ENCODE measurements at regions not wholly inside any gene's neighbourhood (a gene's known extent, or its start where the extent isn't known, plus 50 kb on each side); places are given as distances from the start of the nearest gene placed in this dataset.

DNA sequence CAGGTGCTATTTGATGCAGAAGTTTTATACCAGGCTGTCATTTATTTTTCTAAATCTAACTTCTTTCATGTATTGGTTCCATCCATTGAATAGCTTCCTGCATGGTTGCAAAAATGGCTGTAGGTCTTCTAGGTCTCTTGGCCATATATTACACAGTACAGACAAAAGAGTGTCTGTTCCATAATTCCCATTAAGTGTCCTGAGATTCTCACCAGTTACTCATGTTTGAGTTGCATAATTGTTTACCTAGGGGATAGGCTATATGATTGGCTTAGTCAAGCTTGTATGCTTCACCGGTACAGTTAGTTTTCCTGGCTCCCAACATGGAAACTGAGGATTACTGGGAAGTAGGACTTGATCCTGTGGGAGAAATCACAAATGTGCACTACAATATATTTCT lies 399.4 kb upstream of the NUDT12 start:
- DNase-seq (no peak), ATAC-seq (ENCODE audit: low FRiP score) (no peak)
- WGBS, 2 donors: 86 to 91% methylated on average over 1 of the region's 1 CpG
- no peaks in the 10 kb centered on the region for H3K4me1 ChIP-seq (ENCODE audit: control insufficient read depth in 1 of 2, insufficient read depth in 2 of 2, low read length in 2 of 2)
- peaks cover 3% of the 10 kb centered on the region for H3K9me3 ChIP-seq (ENCODE audit: control insufficient read depth, low read length)
- H3K4me3 ChIP-seq (ENCODE audit: low read length in 2 of 2): no peak overlapping the region
- intact Hi-C loops (cut with DNase I): no loop called here
- H3K36me3 ChIP-seq (ENCODE audit: control insufficient read depth in 1 of 2, insufficient read depth in 2 of 2, low read length in 1 of 2): no peaks in the 10 kb centered on the region
- no peak overlapping the region for H3K27ac ChIP-seq (ENCODE audit: low read depth in 1 of 2, low read length in 2 of 2)
- H3K27me3 ChIP-seq (ENCODE audit: control insufficient read depth in 1 of 2, insufficient read depth in 2 of 2, low read length in 1 of 2): no peaks in the 10 kb centered on the region

GRCh38 chr5:103953601-103954382 lies 391.2 kb upstream of the NUDT12 start:
- Histone ChIP-seq H3K4me3 (ENCODE audit: low read length in 2 of 2) (no peak overlapping the region), H3K27me3 (ENCODE audit: control insufficient read depth in 1 of 2, insufficient read depth in 2 of 2, low read length in 1 of 2) (no peaks in the 10 kb centered on the region), H3K27ac (ENCODE audit: low read depth in 1 of 2, low read length in 2 of 2) (no peak overlapping the region), H3K4me1 (ENCODE audit: control insufficient read depth in 1 of 2, insufficient read depth in 2 of 2, low read length in 2 of 2) (no peaks in the 10 kb centered on the region), H3K36me3 (ENCODE audit: control insufficient read depth in 1 of 2, insufficient read depth in 2 of 2, low read length in 1 of 2) (no peaks in the 10 kb centered on the region), H3K9me3 (ENCODE audit: control insufficient read depth, low read length) (peaks cover 2% of the 10 kb centered on the region)
- DNase-seq (no peak), ATAC-seq (ENCODE audit: low FRiP score) (no peak)
- 97% methylated on average over 41 to 47 of the region's 47 CpGs for WGBS, 2 donors
- intact Hi-C loops (cut with DNase I): no loop called here

GRCh38 chr5:103951776-103952175 lies 389.2 kb upstream of the NUDT12 start:
- Histone ChIP-seq H3K27ac (ENCODE audit: low read depth in 1 of 2, low read length in 2 of 2) (no peak overlapping the region), H3K4me1 (ENCODE audit: control insufficient read depth in 1 of 2, insufficient read depth in 2 of 2, low read length in 2 of 2) (no peaks in the 10 kb centered on the region), H3K27me3 (ENCODE audit: control insufficient read depth in 1 of 2, insufficient read depth in 2 of 2, low read length in 1 of 2) (no peaks in the 10 kb centered on the region), H3K36me3 (ENCODE audit: control insufficient read depth in 1 of 2, insufficient read depth in 2 of 2, low read length in 1 of 2) (no peaks in the 10 kb centered on the region), H3K9me3 (ENCODE audit: control insufficient read depth, low read length) (peaks cover 2% of the 10 kb centered on the region), H3K4me3 (ENCODE audit: low read length in 2 of 2) (no peak overlapping the region)
- DNase-seq (no peak), ATAC-seq (ENCODE audit: low FRiP score) (no peak)
- intact Hi-C loops (cut with DNase I): no loop called here
- WGBS, 2 donors: 89 to 91% methylated on average over 1 of the region's 1 CpG

DNA sequence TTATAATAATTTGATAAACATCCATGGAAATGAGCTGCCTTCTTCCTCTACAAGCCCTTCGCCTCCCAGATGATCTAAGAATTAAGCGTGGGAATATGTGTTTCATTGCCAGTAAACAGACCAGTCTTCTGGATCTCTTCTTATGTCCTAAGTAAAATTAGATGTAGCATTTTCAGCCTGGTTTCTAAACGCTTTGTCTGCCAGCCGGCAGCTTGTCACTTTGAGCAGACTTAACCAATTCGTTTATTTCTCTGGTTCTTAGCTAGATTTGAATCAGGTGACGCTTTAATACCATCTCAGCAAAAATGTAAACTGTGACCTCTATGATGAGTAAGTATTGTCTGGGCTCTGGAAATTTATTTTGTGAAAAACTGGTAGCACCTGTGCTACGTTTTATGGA lies 380.6 kb upstream of the NUDT12 start:
- Histone ChIP-seq H3K4me1 (ENCODE audit: control insufficient read depth in 1 of 2, insufficient read depth in 2 of 2, low read length in 2 of 2) (no peaks in the 10 kb centered on the region), H3K27me3 (ENCODE audit: control insufficient read depth in 1 of 2, insufficient read depth in 2 of 2, low read length in 1 of 2) (no peaks in the 10 kb centered on the region), H3K36me3 (ENCODE audit: control insufficient read depth in 1 of 2, insufficient read depth in 2 of 2, low read length in 1 of 2) (no peaks in the 10 kb centered on the region), H3K27ac (ENCODE audit: low read depth in 1 of 2, low read length in 2 of 2) (no peak overlapping the region), H3K4me3 (ENCODE audit: low read length in 2 of 2) (no peak overlapping the region), H3K9me3 (ENCODE audit: control insufficient read depth, low read length) (no peaks in the 10 kb centered on the region)
- WGBS, 2 donors: 63 to 68% methylated on average over 7 of the region's 7 CpGs
- intact Hi-C loops (cut with DNase I): no loop called here
- no peak for ATAC-seq (ENCODE audit: low FRiP score)
- no peak for DNase-seq

DNA sequence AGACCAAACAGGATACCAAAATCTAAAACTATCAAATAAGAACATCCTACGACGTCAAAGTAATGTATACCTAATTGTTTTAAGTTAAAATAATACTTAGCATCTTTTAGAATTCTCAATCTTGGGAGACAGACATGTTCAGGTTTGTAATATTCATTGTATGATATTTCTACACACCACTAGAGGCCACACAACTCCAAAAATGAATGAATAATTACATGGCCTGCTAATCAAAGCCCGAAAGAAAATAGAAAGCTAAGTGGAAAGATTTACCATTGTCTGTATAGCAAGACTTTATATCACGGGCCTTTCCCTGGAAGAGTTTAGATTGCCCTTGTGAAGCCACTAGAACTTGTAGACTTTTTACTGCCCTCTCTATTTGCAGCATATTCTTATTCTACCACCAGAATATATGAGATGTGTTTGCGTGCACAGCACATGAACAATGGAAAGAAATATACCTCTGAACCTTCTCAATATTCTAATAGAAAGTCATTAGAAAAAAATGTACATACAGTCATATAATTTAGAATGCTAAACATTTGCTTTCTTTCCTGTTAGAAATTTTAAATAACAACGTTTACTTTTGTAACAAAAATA lies 380.1 kb upstream of the NUDT12 start:
- Histone ChIP-seq H3K4me1 (ENCODE audit: control insufficient read depth in 1 of 2, insufficient read depth in 2 of 2, low read length in 2 of 2) (no peaks in the 10 kb centered on the region), H3K36me3 (ENCODE audit: control insufficient read depth in 1 of 2, insufficient read depth in 2 of 2, low read length in 1 of 2) (no peaks in the 10 kb centered on the region), H3K27me3 (ENCODE audit: control insufficient read depth in 1 of 2, insufficient read depth in 2 of 2, low read length in 1 of 2) (no peaks in the 10 kb centered on the region), H3K27ac (ENCODE audit: low read depth in 1 of 2, low read length in 2 of 2) (no peak overlapping the region), H3K9me3 (ENCODE audit: control insufficient read depth, low read length) (no peaks in the 10 kb centered on the region), H3K4me3 (ENCODE audit: low read length in 2 of 2) (no peak overlapping the region)
- intact Hi-C loops (cut with DNase I): no loop called here
- 50 to 51% methylated on average over 6 of the region's 6 CpGs for WGBS, 2 donors
- no peak for ATAC-seq (ENCODE audit: low FRiP score)
- no peak for DNase-seq

DNA sequence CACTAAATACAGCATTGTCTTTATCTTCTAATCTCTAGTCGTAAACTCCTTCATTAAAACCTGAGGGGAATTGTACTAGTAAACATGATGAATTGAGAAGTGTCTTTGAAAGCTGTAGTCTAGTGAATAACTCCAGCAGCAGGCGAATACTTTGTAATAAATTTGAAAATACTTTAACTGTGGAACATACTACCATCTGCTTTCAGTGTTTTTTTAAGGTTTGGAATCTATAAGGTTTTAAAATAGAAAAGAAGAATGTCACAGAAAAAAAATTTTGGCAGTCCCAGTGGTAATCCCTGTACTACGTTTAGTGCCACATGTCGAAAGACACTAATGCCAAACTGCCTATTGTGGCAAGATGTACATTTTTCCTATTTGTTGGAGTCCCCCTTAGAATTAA lies 379.0 kb upstream of the NUDT12 start:
- DNase-seq (no peak), ATAC-seq (ENCODE audit: low FRiP score) (no peak)
- no peak overlapping the region for H3K27ac ChIP-seq (ENCODE audit: low read depth in 1 of 2, low read length in 2 of 2)
- no peaks in the 10 kb centered on the region for H3K9me3 ChIP-seq (ENCODE audit: control insufficient read depth, low read length)
- H3K36me3 ChIP-seq (ENCODE audit: control insufficient read depth in 1 of 2, insufficient read depth in 2 of 2, low read length in 1 of 2): no peaks in the 10 kb centered on the region
- no peak overlapping the region for H3K4me3 ChIP-seq (ENCODE audit: low read length in 2 of 2)
- H3K27me3 ChIP-seq (ENCODE audit: control insufficient read depth in 1 of 2, insufficient read depth in 2 of 2, low read length in 1 of 2): no peaks in the 10 kb centered on the region
- WGBS, 2 donors: 55 to 56% methylated on average over 4 of the region's 4 CpGs
- H3K4me1 ChIP-seq (ENCODE audit: control insufficient read depth in 1 of 2, insufficient read depth in 2 of 2, low read length in 2 of 2): no peaks in the 10 kb centered on the region
- intact Hi-C loops (cut with DNase I): no loop called here

DNA sequence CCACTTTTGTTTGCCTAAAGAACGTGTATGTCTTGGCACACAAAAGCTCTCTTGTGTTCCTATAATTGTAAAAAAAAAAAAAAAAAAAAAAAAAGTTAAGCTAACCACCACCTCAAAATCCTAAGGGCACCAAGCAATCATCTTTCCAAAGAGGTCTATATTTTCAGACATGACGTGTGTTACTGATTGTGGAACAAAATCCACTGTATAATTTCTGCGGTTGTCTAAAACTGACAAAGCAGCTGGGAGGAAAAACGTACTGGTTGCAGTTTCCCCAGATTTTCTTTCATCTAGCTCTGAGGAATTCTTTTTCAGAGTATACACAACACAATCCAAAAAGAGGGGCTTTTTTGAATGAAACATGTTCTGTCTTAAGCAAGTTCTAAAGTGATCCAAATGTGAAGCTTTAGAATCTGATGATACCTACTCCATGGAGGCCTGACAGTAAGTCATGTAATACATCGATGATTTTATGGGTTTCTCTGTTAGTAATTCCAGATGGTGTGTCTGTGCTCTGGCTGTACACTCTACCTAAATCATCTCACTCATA lies 375.6 kb upstream of the NUDT12 start:
- intact Hi-C loops (cut with DNase I): no loop called here
- no peak for ATAC-seq (ENCODE audit: low FRiP score)
- 20% methylated on average over 5 of the region's 5 CpGs for WGBS, 2 donors

GRCh38 chr5:103929338-103930013 lies 366.9 kb upstream of the NUDT12 start:
- Histone ChIP-seq H3K4me3 (ENCODE audit: low read length in 2 of 2) (no peak overlapping the region), H3K36me3 (ENCODE audit: control insufficient read depth in 1 of 2, insufficient read depth in 2 of 2, low read length in 1 of 2) (no peaks in the 10 kb centered on the region), H3K4me1 (ENCODE audit: control insufficient read depth in 1 of 2, insufficient read depth in 2 of 2, low read length in 2 of 2) (no peaks in the 10 kb centered on the region), H3K27me3 (ENCODE audit: control insufficient read depth in 1 of 2, insufficient read depth in 2 of 2, low read length in 1 of 2) (no peaks in the 10 kb centered on the region), H3K9me3 (ENCODE audit: control insufficient read depth, low read length) (no peaks in the 10 kb centered on the region), H3K27ac (ENCODE audit: low read depth in 1 of 2, low read length in 2 of 2) (no peak overlapping the region)
- no peak for ATAC-seq (ENCODE audit: low FRiP score)
- WGBS, 2 donors: 49 to 51% methylated on average over 2 of the region's 2 CpGs
- intact Hi-C loops (cut with DNase I): no loop called here
- DNase-seq: no peak

More for the DNA sequence above, 375.6 kb upstream of the NUDT12 start:
- DNase-seq: no peak
- H3K27ac ChIP-seq (ENCODE audit: low read depth in 1 of 2, low read length in 2 of 2): no peak overlapping the region
- no peaks in the 10 kb centered on the region for H3K27me3 ChIP-seq (ENCODE audit: control insufficient read depth in 1 of 2, insufficient read depth in 2 of 2, low read length in 1 of 2)
- no peak overlapping the region for H3K4me3 ChIP-seq (ENCODE audit: low read length in 2 of 2)
- H3K36me3 ChIP-seq (ENCODE audit: control insufficient read depth in 1 of 2, insufficient read depth in 2 of 2, low read length in 1 of 2): no peaks in the 10 kb centered on the region
- H3K9me3 ChIP-seq (ENCODE audit: control insufficient read depth, low read length): no peaks in the 10 kb centered on the region
- H3K4me1 ChIP-seq (ENCODE audit: control insufficient read depth in 1 of 2, insufficient read depth in 2 of 2, low read length in 2 of 2): no peaks in the 10 kb centered on the region

Data from aorta (tissue), 5 donors.